ENCODE measurements at regions not wholly inside any gene's neighbourhood (a gene's known extent, or its start where the extent isn't known, plus 50 kb on each side); places are given as distances from the start of the nearest gene placed in this dataset.

DNA sequence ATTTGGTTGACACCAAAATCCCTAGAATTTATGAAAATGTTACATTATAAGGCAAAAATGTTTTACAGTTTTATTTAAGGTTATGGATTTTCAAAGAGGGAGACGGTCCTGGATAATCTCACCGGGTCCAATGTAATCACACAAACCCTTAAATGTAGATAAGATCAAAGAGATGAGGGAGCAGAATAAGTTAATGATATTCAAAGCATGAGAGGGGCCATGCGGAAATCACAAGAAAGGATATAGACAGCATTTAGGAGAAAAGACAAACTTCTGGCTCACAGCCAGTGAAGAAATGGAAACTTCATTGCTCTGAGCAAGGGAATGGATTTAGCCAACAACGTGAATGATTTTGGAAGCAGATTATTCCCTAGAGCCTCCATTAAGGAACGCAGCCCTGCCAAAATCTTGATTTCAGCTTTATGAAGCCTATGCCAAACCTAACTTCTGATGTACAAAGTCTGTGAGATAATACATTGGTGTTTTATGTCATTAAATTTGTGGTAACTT, 684.4 kb upstream of the GNPDA2 start:
- TF ChIP-seq KAT7 (CRISPR knock-in tag; IDR thresholded peaks at IDR 0.05; ENCODE audit: borderline replicate concordance) (no peak), RORA (CRISPR knock-in tag; IDR thresholded peaks at IDR 0.05) (no peak), CREB1 (IDR thresholded peaks at IDR 0.05) (no peak), CREB1 (CRISPR knock-in tag; IDR thresholded peaks at IDR 0.05) (no peak), ZNF124 (CRISPR knock-in tag; IDR thresholded peaks at IDR 0.05) (no peak), SALL2 (CRISPR knock-in tag; IDR thresholded peaks at IDR 0.05) (no peak)

All from HepG2 (cell line).